Stimulated activated CD4-positive, alpha-beta T cell treated with anti-CD3 and anti-CD28 coated beads, Interleukin-15, amount 100 ng/mL, for 1 hour (primary cell): ENCODE measurements at regions not wholly inside any gene's neighbourhood (a gene's known extent, or its start where the extent isn't known, plus 50 kb on each side); places are given as distances from the start of the nearest gene placed in this dataset.
"Not testable (repeated sequence)": the region's sequence is repeated elsewhere in the genome, so short reads cannot be mapped to it uniquely, and the experiment has no call there.

Experiments
- DNase-seq, 2 donors: peaks; one replicate each; pipeline ENCODE4 v3.0.0-alpha.2; 2020; ENCODE audit warnings: low read depth in 1 of 2, low spot score in 1 of 2

- no peak for DNase-seq
These were observed 197.7 kb downstream of the BCAS1 start for GRCh38 chr20:53872561-53873229.

- DNase-seq: no peak
These were observed 198.3 kb downstream of the BCAS1 start for GRCh38 chr20:53872081-53872541.

DNA sequence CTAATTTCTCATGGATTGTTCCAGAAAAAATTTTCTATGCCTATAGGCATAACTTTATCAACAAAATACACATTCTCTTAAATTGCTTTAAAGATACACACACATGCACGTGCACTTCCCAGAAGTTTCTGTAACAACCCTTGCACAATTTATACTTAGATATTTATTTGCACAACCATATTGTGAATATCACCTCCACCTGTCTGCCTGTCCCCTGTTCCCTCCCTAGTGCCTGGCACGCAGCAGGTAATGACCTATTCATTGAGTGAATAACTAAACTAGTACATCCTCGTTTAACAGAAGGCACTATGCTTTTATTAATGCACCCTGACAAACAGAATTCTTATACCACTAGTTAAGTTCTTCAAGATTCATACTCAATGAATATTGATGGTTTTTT, 198.9 kb downstream of the BCAS1 start:
- no peak for DNase-seq

- DNase-seq: no peak
These were observed 199.7 kb downstream of the BCAS1 start for GRCh38 chr20:53870426-53871315.

DNA sequence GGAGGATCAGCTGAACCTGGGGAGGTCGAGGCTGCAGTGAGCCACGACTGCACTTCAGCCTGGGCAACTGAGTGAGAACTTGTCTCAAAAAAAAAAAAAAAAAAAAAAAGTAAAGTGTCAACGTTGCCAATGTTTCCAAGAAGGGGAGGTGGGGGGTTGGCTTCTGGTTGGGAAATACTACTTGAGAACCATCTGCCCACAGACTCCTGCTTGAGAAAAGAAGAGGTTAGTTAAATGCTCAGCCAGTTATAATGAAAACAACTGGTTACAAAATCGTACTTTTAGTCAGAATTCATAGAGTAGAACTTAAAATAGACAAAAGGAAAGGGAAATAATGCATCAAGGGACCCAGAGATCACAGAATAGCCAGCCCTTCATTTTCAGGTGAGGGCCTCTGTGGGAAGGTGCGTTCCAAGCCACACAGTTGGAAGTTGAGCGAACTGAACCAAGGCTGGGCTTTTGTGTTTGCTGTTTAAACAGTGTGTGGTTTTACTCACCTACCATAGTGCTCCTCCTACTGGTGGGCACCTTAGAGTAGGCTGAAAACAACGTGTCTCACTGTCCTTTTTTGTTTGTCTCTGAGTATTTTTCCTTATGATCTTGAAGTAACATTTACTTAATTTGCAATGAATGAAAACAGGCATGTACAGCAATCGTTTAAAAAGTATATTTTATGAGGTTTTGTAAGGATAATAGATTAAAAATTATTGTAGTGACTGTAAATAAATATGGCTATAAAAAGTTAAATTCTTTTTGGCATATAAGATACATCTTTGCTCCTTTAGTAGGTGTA, 200.7 kb downstream of the BCAS1 start:
- peak in 1 of 2 donors; percentile 45 for DNase-seq

- no peak for DNase-seq
These were observed 202.5 kb downstream of the BCAS1 start for GRCh38 chr20:53867741-53868351.

DNA sequence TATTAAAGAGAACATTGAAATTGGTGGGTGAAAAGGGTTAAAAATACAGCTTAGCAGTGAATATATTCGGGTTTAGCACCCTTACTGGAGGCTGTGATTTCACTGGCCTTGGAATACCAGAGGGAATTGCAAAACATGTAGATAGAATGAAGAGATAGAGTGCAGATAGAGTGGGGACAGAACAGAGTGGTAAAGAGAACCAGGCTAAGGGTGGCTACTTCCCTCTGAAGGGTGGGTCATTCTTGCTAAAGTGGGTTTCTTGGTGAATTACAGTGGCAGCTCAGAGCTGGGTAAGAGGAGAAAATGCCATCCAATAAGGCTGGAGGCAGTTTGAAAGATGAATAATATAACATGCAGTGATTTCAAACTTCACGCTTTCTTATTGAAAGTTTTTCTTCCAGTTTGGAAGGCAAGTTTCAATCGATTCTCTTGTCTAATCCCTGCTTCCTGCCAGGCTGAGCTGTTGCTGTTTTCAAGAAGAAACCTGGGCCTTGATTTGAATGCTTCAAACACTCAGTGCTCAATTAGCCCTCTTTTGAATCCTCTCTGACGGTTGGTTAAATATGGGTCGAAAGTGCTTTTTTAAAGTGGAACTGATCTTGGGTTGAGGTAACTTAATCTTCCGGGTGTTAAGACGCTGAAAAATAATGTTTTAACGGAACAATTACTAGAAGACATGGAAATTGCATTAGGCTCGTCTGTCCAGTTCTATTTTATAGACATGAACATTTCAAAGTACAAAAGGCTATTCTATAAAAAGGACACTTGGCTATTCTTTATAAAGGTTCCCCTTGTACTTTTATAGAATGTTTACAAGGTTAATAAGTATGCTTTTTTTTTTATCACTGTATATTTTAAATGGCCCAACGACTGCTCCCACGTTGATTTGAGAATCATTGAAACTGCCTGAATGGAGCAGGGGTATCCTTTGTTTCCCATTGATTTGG, 203.3 kb downstream of the BCAS1 start:
- DNase-seq: no peak

DNA sequence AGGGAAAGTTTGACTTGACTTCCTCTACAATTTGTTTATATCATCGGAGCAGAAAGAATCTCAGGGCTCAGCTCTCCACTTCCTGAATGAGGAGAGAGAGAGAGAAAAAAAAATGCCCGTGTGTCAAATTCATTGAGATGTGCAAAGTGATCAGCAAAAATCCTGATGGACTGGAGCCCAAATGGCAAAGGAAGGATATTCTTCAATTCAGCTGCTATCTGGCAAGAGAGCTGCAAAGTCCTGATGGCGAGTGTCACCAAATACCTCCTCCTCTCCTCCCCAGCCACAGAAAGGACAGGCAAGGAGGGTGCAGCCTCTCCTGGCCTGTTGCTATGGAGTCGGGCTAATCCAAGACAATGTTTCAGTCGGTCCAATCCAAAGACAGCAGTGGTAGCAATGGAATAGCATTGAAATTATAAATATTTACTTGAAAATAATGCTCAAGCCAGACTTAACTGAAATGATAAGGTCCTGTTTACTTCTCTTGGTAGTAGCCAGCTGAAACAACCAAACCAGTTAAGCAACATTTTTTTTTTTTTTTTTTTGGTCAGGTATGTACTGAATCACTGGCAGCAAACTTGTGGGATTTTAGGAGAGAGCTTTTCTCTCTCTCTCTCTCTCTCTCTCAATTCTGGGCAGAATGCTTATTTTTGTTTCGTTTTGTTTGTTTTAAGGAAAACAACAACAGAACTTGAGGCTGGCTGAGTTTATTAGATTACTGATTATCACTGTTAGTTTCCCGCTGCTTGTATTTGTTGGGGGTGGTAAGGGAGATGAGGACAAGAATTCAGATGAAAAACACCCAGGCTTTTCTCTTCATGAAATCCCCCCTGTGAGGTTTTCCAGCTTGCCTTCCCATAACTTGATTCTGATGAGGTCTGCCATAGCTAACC, 204.2 kb downstream of the BCAS1 start:
- no peak for DNase-seq

DNA sequence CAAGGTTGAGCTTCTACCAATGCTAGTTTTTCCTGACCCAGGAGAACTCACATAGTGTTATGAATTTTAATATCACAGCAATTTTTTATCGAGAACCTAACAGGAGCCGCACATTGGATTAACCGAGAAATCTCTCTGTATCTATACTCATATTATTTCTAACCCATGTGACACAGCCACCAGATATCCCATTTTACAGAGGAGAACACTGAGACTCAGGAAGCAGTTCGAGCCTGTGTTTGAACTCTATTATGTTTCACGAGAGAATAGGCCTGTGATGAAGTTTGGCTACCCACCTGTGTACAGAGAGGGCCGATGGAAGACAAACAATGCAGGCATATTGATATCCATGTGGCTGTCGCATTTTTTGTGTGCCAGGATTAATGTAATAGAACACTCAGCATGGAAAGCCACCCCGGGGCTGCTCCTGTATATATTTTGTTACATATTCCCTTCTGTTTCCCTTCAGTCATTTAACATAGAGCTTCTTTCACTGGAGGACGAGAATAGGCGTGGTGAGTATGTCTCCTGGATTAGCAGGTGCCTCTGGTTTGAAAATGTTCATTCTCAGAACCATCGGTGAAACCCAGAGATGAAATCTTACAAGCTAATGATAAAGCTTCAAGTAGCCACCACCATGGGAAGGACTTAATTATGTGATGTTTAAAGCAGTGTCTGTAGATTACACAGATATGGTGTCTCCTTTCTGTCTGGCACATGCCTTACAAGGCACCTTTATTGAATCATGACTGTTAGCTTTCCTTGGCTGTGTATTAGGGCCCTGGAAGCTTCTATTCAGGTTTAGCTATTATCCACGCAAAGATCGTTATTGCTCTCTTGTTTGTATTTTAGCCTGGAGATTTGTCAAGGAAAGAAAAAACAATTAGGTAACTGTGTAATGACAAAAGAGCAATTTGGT, 205.4 kb downstream of the BCAS1 start:
- not testable (repeated sequence) for DNase-seq

GRCh38 chr20:53863923-53864641, 206.3 kb downstream of the BCAS1 start:
- not testable (repeated sequence) for DNase-seq

GRCh38 chr20:53863535-53863922, 206.9 kb downstream of the BCAS1 start:
- not testable (repeated sequence) for DNase-seq

DNA sequence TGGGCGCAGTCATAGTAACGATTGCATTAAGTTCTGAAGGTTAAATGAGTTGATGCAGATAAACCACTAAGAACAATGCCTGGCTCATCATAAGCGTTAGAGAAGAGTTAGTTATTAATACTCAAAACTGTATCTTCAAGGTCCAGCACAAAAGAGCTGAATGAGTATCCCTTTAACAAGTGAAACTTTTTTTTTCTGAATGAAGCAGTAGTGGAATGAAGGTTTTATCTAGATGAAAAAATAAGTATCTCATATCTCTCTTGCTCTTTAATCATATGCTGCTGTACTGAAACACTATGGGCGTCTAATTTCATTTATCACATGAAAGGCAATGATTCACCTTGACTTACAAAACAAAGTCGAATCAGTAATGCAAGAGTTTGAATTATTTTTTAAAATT, 207.4 kb downstream of the BCAS1 start:
- DNase-seq: not testable (repeated sequence)

DNA sequence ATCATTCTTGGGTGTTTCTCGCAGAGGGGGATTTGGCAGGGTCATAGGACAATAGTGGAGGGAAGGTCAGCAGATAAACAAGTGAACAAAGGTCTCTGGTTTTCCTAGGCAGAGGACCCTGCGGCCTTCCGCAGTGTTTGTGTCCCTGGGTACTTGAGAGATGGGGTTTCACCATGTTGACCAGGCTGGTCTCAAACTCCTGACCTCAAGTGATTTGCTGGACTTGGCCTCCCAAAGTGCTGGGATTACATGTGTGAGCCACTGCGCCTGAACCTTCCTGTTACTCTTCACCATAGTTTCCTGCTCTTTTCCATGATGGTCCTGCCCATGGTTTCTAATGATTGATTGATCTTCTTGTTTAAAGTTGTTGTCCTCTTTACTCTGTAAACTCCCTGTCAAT, 207.9 kb downstream of the BCAS1 start:
- not testable (repeated sequence) for DNase-seq

- not testable (repeated sequence) for DNase-seq
These were observed 208.3 kb downstream of the BCAS1 start for GRCh38 chr20:53862136-53862397.

GRCh38 chr20:53859684-53860083, 210.7 kb downstream of the BCAS1 start:
- DNase-seq: no peak

- not testable (repeated sequence) for DNase-seq
These were observed 211.4 kb downstream of the BCAS1 start for GRCh38 chr20:53859009-53859408.

DNA sequence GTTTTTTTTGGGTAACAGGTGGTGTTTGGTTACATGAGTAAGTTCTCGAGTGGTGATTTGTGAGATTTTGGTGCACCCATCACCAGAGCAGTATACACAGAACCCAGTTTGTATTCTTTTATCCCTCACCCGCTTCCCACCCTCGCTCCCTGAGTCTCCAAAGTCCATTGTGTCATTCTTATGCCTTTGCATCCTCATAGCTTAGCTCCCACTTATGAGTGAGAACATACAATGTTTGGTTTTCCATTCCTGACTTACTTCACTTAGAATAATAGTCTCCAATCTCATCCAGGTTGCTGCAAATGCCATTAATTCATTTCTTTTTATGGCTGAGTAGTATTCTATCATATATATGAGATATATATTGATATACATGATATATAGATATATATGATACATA, 211.9 kb downstream of the BCAS1 start:
- not testable (repeated sequence) for DNase-seq
